Prostate gland (tissue), 2 donors: ENCODE measurements at regions not wholly inside any gene's neighbourhood (a gene's known extent, or its start where the extent isn't known, plus 50 kb on each side); places are given as distances from the start of the nearest gene placed in this dataset.

Experiments used
- DNase-seq: peaks from one replicate; pipeline ENCODE4 v3.0.0-alpha.2; 2019; ENCODE audit warnings: low spot score
- H3K27ac ChIP-seq, 2 donors: fragments of 200-600 bp; sonication (generic); 2 replicates each; pipeline ENCODE4 v1.5.1; 2017 to 2019
- H3K27me3 ChIP-seq: fragments of 200-600 bp; sonication (generic); replicated peaks from 2 replicates; pipeline ENCODE4 v1.5.1; 2019; ENCODE audit not compliant: insufficient read depth
- H3K36me3 ChIP-seq, 2 donors: fragments of 200-600 bp; sonication (generic); 1 replicate in 1 of 2; 2 replicates in 1 of 2; pipeline versions ENCODE4 v1.5.1 to v1.8.1; 2017 to 2019
- H3K4me1 ChIP-seq: fragments of 200-600 bp; sonication (generic); replicated peaks from 2 replicates; pipeline ENCODE4 v1.5.1; 2019
- H3K4me3 ChIP-seq, 2 donors: fragments of 200-600 bp; sonication (generic); 2 replicates each; pipeline ENCODE4 v1.5.1; 2017 to 2019
- H3K9me3 ChIP-seq: fragments of 200-600 bp; sonication (generic); 2 replicates; pipeline ENCODE4 v1.5.1; 2017
- CTCF ChIP-seq, 4 experiments: fragments of 200-600 bp in 2 of 4; fragments of 450-650 bp in 2 of 4; sonication (generic) in 2 of 4; IDR thresholded peaks; 1 replicate in 3 of 4; 2 replicates in 1 of 4; pipeline ENCODE4 v1.5.1; 2016 to 2019; ENCODE audit warnings: antibody characterized with exemption in 4 of 4, mild to moderate bottlenecking in 2 of 4, moderate library complexity in 2 of 4
- POLR2A ChIP-seq: fragments of 450-650 bp; IDR thresholded peaks from one replicate; pipeline ENCODE4 v1.6.1; 2016; ENCODE audit warnings: antibody characterized with exemption, mild to moderate bottlenecking
- POLR2AphosphoS5 ChIP-seq: sonication (generic); formaldehyde crosslinking; IDR thresholded peaks from one replicate; pipeline ENCODE4 v1.6.1; 2017; ENCODE audit warnings: antibody characterized with exemption
- WGBS: methylation state at CpG from one replicate; pipeline ENCODE4 v1.1.5; 2018; 5-methylcytosine and 5-hydroxymethylcytosine counted together
- intact Hi-C: fragments of 100-400 bp; cut with DNase I; formaldehyde crosslinking; loops from one replicate; pipeline ENCODE4 v1.14.2; 2022

- TF ChIP-seq POLR2A = no peak
- no peak for TF ChIP-seq POLR2AphosphoS5
- no peak for TF ChIP-seq CTCF (IDR thresholded peaks at IDR 0.05)
- intact Hi-C loops = no loop called here
- Histone ChIP-seq H3K36me3 (no peaks in the 10 kb centered on the region), H3K4me3 (no peak overlapping the region), H3K4me1 (no peaks in the 10 kb centered on the region), H3K9me3 (no peaks in the 10 kb centered on the region), H3K27ac (no peak overlapping the region), H3K27me3 (no peaks in the 10 kb centered on the region)
- DNase-seq = no peak
- 83% methylated on average over 1 of the region's 1 CpG for WGBS
These were observed 373.1 kb downstream of the CSNK1G3 start for GRCh38 chr5:123885081-123885480.

- Histone ChIP-seq H3K4me1 (no peaks in the 10 kb centered on the region), H3K27me3 (no peaks in the 10 kb centered on the region), H3K36me3 (no peaks in the 10 kb centered on the region), H3K27ac (no peak overlapping the region), H3K4me3 (no peak overlapping the region), H3K9me3 (no peaks in the 10 kb centered on the region)
- no peak for DNase-seq
- no peak for TF ChIP-seq CTCF (IDR thresholded peaks at IDR 0.05)
- 26% methylated on average over 2 of the region's 2 CpGs for WGBS
- intact Hi-C loops = no loop called here
These were observed 371.0 kb downstream of the CSNK1G3 start for GRCh38 chr5:123882965-123883345.

GRCh38 chr5:123882319-123882964, 370.5 kb downstream of the CSNK1G3 start:
- Histone ChIP-seq H3K27ac (no peak overlapping the region), H3K36me3 (no peaks in the 10 kb centered on the region), H3K4me1 (no peaks in the 10 kb centered on the region), H3K4me3 (no peak overlapping the region), H3K27me3 (no peaks in the 10 kb centered on the region), H3K9me3 (no peaks in the 10 kb centered on the region)
- 85% methylated on average over 5 of the region's 5 CpGs for WGBS
- DNase-seq = no peak
- intact Hi-C loops = no loop called here
- TF ChIP-seq POLR2AphosphoS5 (no peak), CTCF (IDR thresholded peaks at IDR 0.05) (no peak), POLR2A (no peak)

- no peak overlapping the region for H3K27ac ChIP-seq
- H3K36me3 ChIP-seq = no peaks in the 10 kb centered on the region
- 52% methylated on average over 6 of the region's 6 CpGs for WGBS
- TF ChIP-seq CTCF (IDR thresholded peaks at IDR 0.05) (no peak), POLR2A (no peak), POLR2AphosphoS5 (no peak)
- no peaks in the 10 kb centered on the region for H3K9me3 ChIP-seq
- no peak overlapping the region for H3K4me3 ChIP-seq
- H3K27me3 ChIP-seq = no peaks in the 10 kb centered on the region
- DNase-seq = no peak
- intact Hi-C loops = no loop called here
- H3K4me1 ChIP-seq = no peaks in the 10 kb centered on the region
These were observed 369.8 kb downstream of the CSNK1G3 start for GRCh38 chr5:123881759-123882244.

GRCh38 chr5:123880875-123881274, 368.9 kb downstream of the CSNK1G3 start:
- no peaks in the 10 kb centered on the region for H3K27me3 ChIP-seq
- H3K4me1 ChIP-seq = no peaks in the 10 kb centered on the region
- DNase-seq = no peak
- TF ChIP-seq CTCF (IDR thresholded peaks at IDR 0.05) = no peak
- TF ChIP-seq POLR2A = no peak
- TF ChIP-seq POLR2AphosphoS5 = no peak
- H3K36me3 ChIP-seq = no peaks in the 10 kb centered on the region
- H3K4me3 ChIP-seq = no peak overlapping the region
- H3K9me3 ChIP-seq = no peaks in the 10 kb centered on the region
- H3K27ac ChIP-seq = no peak overlapping the region
- intact Hi-C loops = no loop called here
